Transverse colon (tissue), 4 donors: ENCODE measurements at regions not wholly inside any gene's neighbourhood (a gene's known extent, or its start where the extent isn't known, plus 50 kb on each side); places are given as distances from the start of the nearest gene placed in this dataset.

ENCODE experiments used
- CTCF ChIP-seq, 5 experiments: fragments of 200-600 bp in 3 of 5; fragments of 450-650 bp in 2 of 5; sonication (generic) in 3 of 5; IDR thresholded peaks; 1 replicate in 2 of 5; 2 replicates in 3 of 5; pipeline ENCODE4 v1.5.1; 2016 to 2017; ENCODE audit warnings: antibody characterized with exemption in 5 of 5, inconsistent platforms in 3 of 5, mild to moderate bottlenecking in 2 of 5, moderate library complexity in 1 of 5
- POLR2A ChIP-seq: fragments of 450-650 bp; IDR thresholded peaks from one replicate; pipeline ENCODE4 v1.6.1; 2016; ENCODE audit warnings: antibody characterized with exemption, mild to moderate bottlenecking, moderate library complexity
- POLR2AphosphoS5 ChIP-seq, 3 donors: sonication (generic); formaldehyde crosslinking; IDR thresholded peaks; one replicate each; pipeline ENCODE4 v1.6.1; 2016; ENCODE audit warnings: antibody characterized with exemption in 3 of 3

GRCh38 chr3:104561324-104561723 is 805.4 kb upstream of the ALCAM start:
- TF ChIP-seq CTCF (IDR thresholded peaks at IDR 0.05): no peak
- no peak for TF ChIP-seq POLR2AphosphoS5 (IDR thresholded peaks at IDR 0.05)
- no peak for TF ChIP-seq POLR2A
